Colonic mucosa (tissue), 4 donors: ENCODE measurements at regions not wholly inside any gene's neighbourhood (a gene's known extent, or its start where the extent isn't known, plus 50 kb on each side); places are given as distances from the start of the nearest gene placed in this dataset.

Experiments
- DNase-seq: peaks from one replicate; pipeline ENCODE4 v3.0.0-alpha.2; 2020
- H3K27ac ChIP-seq: fragments of 200-600 bp; one replicate; pipeline ENCODE4 v1.8.0; 2021
- H3K27me3 ChIP-seq: fragments of 200-600 bp; one replicate; pipeline ENCODE4 v1.8.0; 2021
- H3K36me3 ChIP-seq: fragments of 200-600 bp; one replicate; pipeline ENCODE4 v1.8.0; 2021
- H3K4me1 ChIP-seq: fragments of 200-600 bp; one replicate; pipeline ENCODE4 v1.8.0; 2021; ENCODE audit warnings: mild to moderate bottlenecking
- H3K4me3 ChIP-seq: fragments of 200-600 bp; one replicate; pipeline ENCODE4 v1.8.0; 2021
- H3K9ac ChIP-seq, 2 donors: one replicate each; pipeline ENCODE4 v1.7.0; 2013; ENCODE audit warnings: control low read depth in 2 of 2, low read depth in 2 of 2, low read length in 2 of 2
- H3K9me3 ChIP-seq: fragments of 200-600 bp; one replicate; pipeline ENCODE4 v1.8.0; 2021
- intact Hi-C: fragments of 100-400 bp; cut with DNase I; formaldehyde crosslinking; loops from one replicate; pipeline ENCODE4 v1.14.1; 2022
- TF ChIP-seq, protein P1 (sequence below): fragments of 200-600 bp; IDR thresholded peaks from one replicate; pipeline ENCODE4 v1.8.0; 2022; ENCODE audit warnings: antibody characterized with exemption, mild to moderate bottlenecking
- donor health status: healthy.
- donor health status: DM: no; HTN: no; CAD: no.
- donor health status: DM: no; HTN: no; CAD: no.

DNA sequence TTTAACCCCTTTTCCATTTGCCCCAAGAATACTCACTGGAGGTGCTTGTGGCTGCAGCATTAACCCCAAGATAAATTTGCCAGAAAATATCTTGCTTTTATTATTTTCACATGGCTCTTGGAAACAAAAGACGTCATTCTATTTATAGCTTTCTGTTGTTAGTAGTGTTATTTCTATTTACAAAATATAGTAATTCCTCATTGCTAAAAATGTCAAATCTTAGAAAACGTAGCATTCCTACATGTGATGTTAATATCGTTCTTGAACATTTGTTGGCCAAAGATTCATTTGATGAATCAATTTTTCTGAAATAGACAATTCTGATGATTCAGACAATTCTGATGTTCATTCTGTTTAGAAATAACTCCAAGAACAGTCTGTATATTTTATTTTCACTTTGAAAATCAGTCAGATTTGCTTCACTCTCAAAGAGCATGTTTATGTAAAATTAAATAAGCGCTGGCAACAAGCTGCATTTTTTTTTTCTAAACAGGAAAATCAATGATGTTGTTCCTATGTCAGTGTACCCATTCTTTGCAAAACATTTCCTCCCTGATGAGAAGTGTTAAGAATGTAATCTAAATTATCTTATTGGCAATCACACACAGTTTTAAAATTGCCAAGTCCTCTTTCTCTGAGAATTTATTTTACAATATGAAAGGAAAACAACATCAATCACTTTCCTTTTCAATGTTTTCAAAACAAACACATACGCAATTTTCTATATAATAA, 334.0 kb downstream of the KCTD12 start:
- no peak overlapping the region for H3K27ac ChIP-seq
- H3K4me1 ChIP-seq, result no peaks in the 10 kb centered on the region
- no peaks in the 10 kb centered on the region for H3K9me3 ChIP-seq
- no peak overlapping the region for H3K9ac ChIP-seq
- no peaks in the 10 kb centered on the region for H3K36me3 ChIP-seq
- H3K4me3 ChIP-seq, result no peak overlapping the region
- intact Hi-C loops, result no loop called here
- no peak for DNase-seq
- TF ChIP-seq, protein P1, sequence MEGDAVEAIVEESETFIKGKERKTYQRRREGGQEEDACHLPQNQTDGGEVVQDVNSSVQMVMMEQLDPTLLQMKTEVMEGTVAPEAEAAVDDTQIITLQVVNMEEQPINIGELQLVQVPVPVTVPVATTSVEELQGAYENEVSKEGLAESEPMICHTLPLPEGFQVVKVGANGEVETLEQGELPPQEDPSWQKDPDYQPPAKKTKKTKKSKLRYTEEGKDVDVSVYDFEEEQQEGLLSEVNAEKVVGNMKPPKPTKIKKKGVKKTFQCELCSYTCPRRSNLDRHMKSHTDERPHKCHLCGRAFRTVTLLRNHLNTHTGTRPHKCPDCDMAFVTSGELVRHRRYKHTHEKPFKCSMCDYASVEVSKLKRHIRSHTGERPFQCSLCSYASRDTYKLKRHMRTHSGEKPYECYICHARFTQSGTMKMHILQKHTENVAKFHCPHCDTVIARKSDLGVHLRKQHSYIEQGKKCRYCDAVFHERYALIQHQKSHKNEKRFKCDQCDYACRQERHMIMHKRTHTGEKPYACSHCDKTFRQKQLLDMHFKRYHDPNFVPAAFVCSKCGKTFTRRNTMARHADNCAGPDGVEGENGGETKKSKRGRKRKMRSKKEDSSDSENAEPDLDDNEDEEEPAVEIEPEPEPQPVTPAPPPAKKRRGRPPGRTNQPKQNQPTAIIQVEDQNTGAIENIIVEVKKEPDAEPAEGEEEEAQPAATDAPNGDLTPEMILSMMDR, result no peak
- H3K27me3 ChIP-seq, result no peaks in the 10 kb centered on the region

DNA sequence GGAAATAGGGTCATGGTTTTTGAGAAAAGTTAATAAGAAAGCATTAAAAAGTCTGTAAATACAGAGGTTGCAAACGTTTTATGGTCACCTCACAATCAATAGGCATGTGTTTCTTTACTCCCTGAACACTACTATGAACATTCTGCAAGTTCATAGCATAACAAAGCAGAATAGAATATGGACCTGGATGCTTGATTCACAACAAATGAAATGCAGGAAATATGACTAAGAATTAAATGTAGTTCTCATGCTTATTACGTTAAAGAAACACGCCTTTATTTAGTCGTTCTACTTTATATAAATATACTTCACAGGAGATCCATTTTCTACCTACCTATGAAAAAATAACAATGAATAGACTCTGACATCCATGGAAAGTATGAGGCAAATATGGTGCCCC, 344.0 kb downstream of the KCTD12 start:
- H3K4me1 ChIP-seq, result no peaks in the 10 kb centered on the region
- no peak overlapping the region for H3K4me3 ChIP-seq
- no peak for DNase-seq
- TF ChIP-seq, protein P1, result no peak
- H3K27me3 ChIP-seq, result no peaks in the 10 kb centered on the region
- no peak overlapping the region for H3K27ac ChIP-seq
- H3K9ac ChIP-seq, result no peak overlapping the region
- no peaks in the 10 kb centered on the region for H3K9me3 ChIP-seq
- intact Hi-C loops, result no loop called here
- no peaks in the 10 kb centered on the region for H3K36me3 ChIP-seq

DNA sequence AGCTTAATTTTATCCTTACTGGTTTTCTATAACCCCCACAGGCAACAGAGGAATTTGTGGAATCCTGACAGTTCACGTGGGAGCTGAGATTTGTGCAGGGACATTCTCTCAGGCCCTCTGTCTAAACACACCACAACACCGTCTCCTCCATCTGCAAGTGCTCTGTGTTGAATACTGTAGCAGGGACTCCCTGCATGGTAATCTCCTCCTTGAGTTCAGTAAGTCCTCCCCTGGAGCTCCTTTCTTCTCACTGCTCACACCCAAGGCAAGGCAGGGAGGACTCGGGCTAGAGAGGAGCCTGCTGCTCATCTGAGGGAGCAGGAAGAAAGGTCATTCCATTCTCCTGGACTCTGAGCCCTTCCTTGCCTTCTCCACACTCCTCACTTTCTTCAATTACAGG, 348.2 kb downstream of the KCTD12 start:
- TF ChIP-seq, protein P1, result no peak
- H3K27me3 ChIP-seq, result no peaks in the 10 kb centered on the region
- no peaks in the 10 kb centered on the region for H3K9me3 ChIP-seq
- intact Hi-C loops, result no loop called here
- no peak overlapping the region for H3K27ac ChIP-seq
- H3K9ac ChIP-seq, result no peak overlapping the region
- no peaks in the 10 kb centered on the region for H3K36me3 ChIP-seq
- no peaks in the 10 kb centered on the region for H3K4me1 ChIP-seq
- no peak overlapping the region for H3K4me3 ChIP-seq
- DNase-seq, result no peak

DNA sequence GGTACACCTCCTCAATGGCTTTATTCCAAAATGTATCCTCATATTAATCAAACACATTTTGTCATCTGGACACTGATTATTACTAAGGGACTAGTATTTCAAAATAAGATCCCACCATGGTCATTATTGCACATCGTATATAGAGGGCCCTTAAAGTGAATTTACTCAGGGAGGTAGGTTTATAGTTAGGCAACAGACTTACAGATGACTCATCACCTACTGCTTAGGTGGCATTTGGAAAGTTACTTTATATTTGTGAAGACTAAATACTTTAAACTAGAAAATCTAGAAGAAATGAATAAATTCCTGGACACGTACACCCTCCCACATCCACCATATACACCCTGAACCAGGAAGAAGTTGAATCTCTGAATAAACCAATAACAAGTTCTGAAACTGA, 353.0 kb downstream of the KCTD12 start:
- DNase-seq, result no peak
- H3K9me3 ChIP-seq, result no peaks in the 10 kb centered on the region
- TF ChIP-seq, protein P1, result no peak
- H3K36me3 ChIP-seq, result no peaks in the 10 kb centered on the region
- H3K27ac ChIP-seq, result no peak overlapping the region
- no peaks in the 10 kb centered on the region for H3K4me1 ChIP-seq
- no peak overlapping the region for H3K9ac ChIP-seq
- no peaks in the 10 kb centered on the region for H3K27me3 ChIP-seq
- intact Hi-C loops, result no loop called here
- no peak overlapping the region for H3K4me3 ChIP-seq

DNA sequence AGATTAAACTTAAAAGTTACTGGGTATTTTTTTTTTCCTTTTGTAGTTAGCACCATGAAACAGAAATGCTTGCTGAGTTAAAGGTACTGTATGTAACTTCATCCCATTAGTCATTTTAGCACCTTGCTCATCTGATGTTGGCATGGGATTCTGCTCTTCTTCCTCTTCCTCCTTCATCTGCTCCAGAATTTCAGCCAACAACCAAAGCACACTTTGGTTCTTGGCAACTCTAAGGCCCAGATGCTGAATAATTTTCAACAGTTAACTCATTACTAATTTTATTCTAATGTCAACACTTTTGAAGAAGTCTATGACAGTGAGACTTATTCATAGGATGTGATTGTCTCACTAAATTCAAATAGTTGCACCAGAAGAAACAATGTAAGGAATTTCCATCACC, 359.2 kb downstream of the KCTD12 start:
- Histone ChIP-seq H3K27ac (no peak overlapping the region), H3K9ac (no peak overlapping the region), H3K4me1 (no peaks in the 10 kb centered on the region), H3K4me3 (no peak overlapping the region), H3K36me3 (no peaks in the 10 kb centered on the region), H3K9me3 (no peaks in the 10 kb centered on the region), H3K27me3 (no peaks in the 10 kb centered on the region)
- intact Hi-C loops, result no loop called here
- TF ChIP-seq, protein P1, result no peak
- DNase-seq, result no peak
